Upper lobe of left lung (tissue), 6 donors: ENCODE measurements at regions not wholly inside any gene's neighbourhood (a gene's known extent, or its start where the extent isn't known, plus 50 kb on each side); places are given as distances from the start of the nearest gene placed in this dataset.
A peak's percentile ranks its signal among the peaks of the same experiment; 100 is the strongest.

ENCODE experiments used
- ATAC-seq, 2 donors: fragments of 200-7000 bp; cut with Tn5 transposase; one replicate each; pipeline ENCODE4 v1.9.1; 2022; ENCODE audit warnings: mild to moderate bottlenecking in 2 of 2, moderate library complexity in 2 of 2; ENCODE audit not compliant: low FRiP score in 2 of 2
- DNase-seq, 2 donors: peaks; one replicate each; pipeline ENCODE4 v3.0.0-alpha.2; 2019 to 2020
- H3K27ac ChIP-seq, 4 donors: fragments of 200-600 bp; sonication (generic); one replicate each; pipeline ENCODE4 v1.5.1; 2016 to 2019
- H3K27me3 ChIP-seq, 4 donors: fragments of 200-600 bp; sonication (generic); one replicate each; pipeline ENCODE4 v1.5.1; 2017 to 2019
- H3K36me3 ChIP-seq, 4 donors: fragments of 200-600 bp; sonication (generic); one replicate each; pipeline ENCODE4 v1.5.1; 2016 to 2019
- H3K4me1 ChIP-seq, 4 donors: fragments of 200-600 bp; sonication (generic); one replicate each; pipeline ENCODE4 v1.5.1; 2018 to 2019
- H3K4me3 ChIP-seq, 4 donors: fragments of 200-600 bp; sonication (generic); one replicate each; pipeline ENCODE4 v1.5.1; 2017 to 2019; ENCODE audit warnings: mild to moderate bottlenecking in 2 of 4, moderate library complexity in 1 of 4
- H3K9me3 ChIP-seq, 4 donors: fragments of 200-600 bp; sonication (generic); one replicate each; pipeline ENCODE4 v1.5.1; 2018 to 2019
- CTCF ChIP-seq, 6 experiments: fragments of 450-650 bp in 4 of 6; fragments of 200-600 bp in 2 of 6; sonication (generic) in 2 of 6; IDR thresholded peaks; one replicate each; pipeline ENCODE4 v1.5.1; 2016 to 2019; ENCODE audit warnings: antibody characterized with exemption in 6 of 6
- EP300 ChIP-seq, 4 donors: sonication (generic); formaldehyde crosslinking; IDR thresholded peaks; one replicate each; pipeline ENCODE4 v1.5.1; 2017; ENCODE audit warnings: antibody characterized with exemption in 4 of 4, control low read depth in 2 of 4
- POLR2A ChIP-seq, 4 donors: fragments of 450-650 bp; IDR thresholded peaks; one replicate each; pipeline ENCODE4 v1.5.1; 2016 to 2017; ENCODE audit warnings: antibody characterized with exemption in 4 of 4, mild to moderate bottlenecking in 2 of 4
- POLR2AphosphoS5 ChIP-seq, 2 donors: sonication (generic); formaldehyde crosslinking; IDR thresholded peaks; one replicate each; pipeline ENCODE4 v1.5.1; 2017; ENCODE audit warnings: antibody characterized with exemption in 2 of 2
- WGBS, 2 donors: methylation state at CpG; one replicate each; pipeline ENCODE4 v1.1.5; 2017 to 2018; 5-methylcytosine and 5-hydroxymethylcytosine counted together
- donor health status: DM: no; HTN: no; CAD: no; lungs with moderate emphysema.
- donor health status: DM: no; HTN: yes; CAD: no; lungs with severe emphysema.

GRCh38 chr6:71502168-71502567 is 213.6 kb downstream of the OGFRL1 start:
- no peaks in the 10 kb centered on the region for H3K36me3 ChIP-seq
- H3K27ac ChIP-seq, result no peak overlapping the region
- no peak for DNase-seq
- no peaks in the 10 kb centered on the region for H3K4me1 ChIP-seq
- 65 to 66% methylated on average over 2 of the region's 2 CpGs for WGBS, 2 donors
- no peaks in the 10 kb centered on the region for H3K9me3 ChIP-seq
- no peak for ATAC-seq
- no peak for TF ChIP-seq POLR2AphosphoS5 (IDR thresholded peaks at IDR 0.05)
- TF ChIP-seq CTCF (IDR thresholded peaks at IDR 0.05), result no peak
- TF ChIP-seq EP300 (IDR thresholded peaks at IDR 0.05), result no peak
- no peak for TF ChIP-seq POLR2A (IDR thresholded peaks at IDR 0.05)
- H3K4me3 ChIP-seq, result no peak overlapping the region
- no peaks in the 10 kb centered on the region for H3K27me3 ChIP-seq

GRCh38 chr6:71502956-71503355 is 214.3 kb downstream of the OGFRL1 start:
- Histone ChIP-seq H3K4me1 (no peaks in the 10 kb centered on the region), H3K27ac (no peak overlapping the region), H3K36me3 (no peaks in the 10 kb centered on the region), H3K27me3 (no peaks in the 10 kb centered on the region), H3K4me3 (no peak overlapping the region), H3K9me3 (no peaks in the 10 kb centered on the region)
- ATAC-seq (no peak), DNase-seq (no peak)
- WGBS, 2 donors, result 92 to 94% methylated on average over 3 of the region's 3 CpGs
- TF ChIP-seq POLR2AphosphoS5 (IDR thresholded peaks at IDR 0.05), result no peak
- no peak for TF ChIP-seq EP300 (IDR thresholded peaks at IDR 0.05)
- no peak for TF ChIP-seq CTCF (IDR thresholded peaks at IDR 0.05)
- no peak for TF ChIP-seq POLR2A (IDR thresholded peaks at IDR 0.05)

GRCh38 chr6:71507183-71507582 is 218.6 kb downstream of the OGFRL1 start:
- Histone ChIP-seq H3K4me3 (no peak overlapping the region), H3K9me3 (no peaks in the 10 kb centered on the region), H3K36me3 (no peaks in the 10 kb centered on the region), H3K4me1 (peaks cover 0 to 14% (median 10%) of the 10 kb centered on the region in 4 donors), H3K27me3 (no peaks in the 10 kb centered on the region), H3K27ac (no peak overlapping the region)
- WGBS, 2 donors, result 75 to 76% methylated on average over 5 of the region's 5 CpGs
- DNase-seq (no peak), ATAC-seq (no peak)
- TF ChIP-seq POLR2A (IDR thresholded peaks at IDR 0.05), result no peak
- no peak for TF ChIP-seq POLR2AphosphoS5 (IDR thresholded peaks at IDR 0.05)
- TF ChIP-seq EP300 (IDR thresholded peaks at IDR 0.05), result no peak
- no peak for TF ChIP-seq CTCF (IDR thresholded peaks at IDR 0.05)

- ATAC-seq, result no peak
These were observed 220.8 kb downstream of the OGFRL1 start for GRCh38 chr6:71509191-71510005.

More at GRCh38 chr6:71509191-71510005, 220.8 kb downstream of the OGFRL1 start:
- Histone ChIP-seq H3K27ac (peak overlapping the region in 3 of 4 donors; percentile 16 to 69 (median 41)), H3K4me1 (peaks cover 0 to 14% (median 10%) of the 10 kb centered on the region in 4 donors), H3K27me3 (no peaks in the 10 kb centered on the region), H3K36me3 (no peaks in the 10 kb centered on the region), H3K4me3 (no peak overlapping the region), H3K9me3 (no peaks in the 10 kb centered on the region)
- no peak for DNase-seq
- WGBS, 2 donors, result 52 to 55% methylated on average over 1 of the region's 1 CpG
- no peak for TF ChIP-seq CTCF (IDR thresholded peaks at IDR 0.05)
- TF ChIP-seq POLR2AphosphoS5 (IDR thresholded peaks at IDR 0.05), result no peak
- TF ChIP-seq EP300 (IDR thresholded peaks at IDR 0.05), result no peak
- no peak for TF ChIP-seq POLR2A (IDR thresholded peaks at IDR 0.05)
